GM12878 (cell line): ENCODE measurements at regions not wholly inside any gene's neighbourhood (a gene's known extent, or its start where the extent isn't known, plus 50 kb on each side); places are given as distances from the start of the nearest gene placed in this dataset.

ENCODE experiments used
- ATAC-seq: fragments of 200-7000 bp; cut with Tn5 transposase; 3 replicates; pipeline ENCODE4 v1.9.1; 2020; ENCODE audit warnings: mild to moderate bottlenecking, moderate library complexity
- BruUV-seq: library from RNA; stranded (reverse); fragments of 400-500 nt; replicated peaks from 2 replicates; lab custom pipeline; 2021; lab: Mats Ljungman, UMichigan
- CTCF ChIA-PET: fragments of 300-600 bp; sonication (Branson Sonifier 250); formaldehyde crosslinking; extraction: SDS; loops from one replicate; lab custom pipeline; 2021; ENCODE audit warnings: inconsistent platforms; lab: Yijun Ruan, JAX
- POLR2A ChIA-PET: fragments of 350-600 bp; formaldehyde crosslinking; extraction: SDS; loops from one replicate; lab custom pipeline; 2021; ENCODE audit warnings: inconsistent platforms; lab: Charles Lee
- RAD21 ChIA-PET: fragments of 300-600 bp; sonication (Branson Sonifier 250); formaldehyde crosslinking; loops from one replicate; lab custom pipeline; 2023; ENCODE audit warnings: antibody characterized with exemption; ENCODE audit not compliant: unreplicated experiment; lab: Charles Lee
- SMC1A ChIA-PET: fragments of 300-600 bp; sonication (Branson Sonifier 250); formaldehyde crosslinking; loops from one replicate; lab custom pipeline; 2023; ENCODE audit not compliant: unreplicated experiment, uncharacterized antibody; lab: Charles Lee
- DNase-seq: peaks from one replicate; pipeline ENCODE4 v3.0.0-alpha.2; 2011; ENCODE audit warnings: low read depth, low spot score
- FAIRE-seq: peaks from 3 replicates; lab custom pipeline; 2011; peaks lifted over from hg19 to GRCh38; lab: Jason Lieb, UNC
- H2AFZ ChIP-seq: 2 replicates; pipeline ENCODE4 v1.6.0; 2011; ENCODE audit warnings: low read depth, low read length, control low read depth; ENCODE audit not compliant: control insufficient read depth
- H3K27ac ChIP-seq: 2 replicates; pipeline ENCODE4 v1.5.1; 2011; ENCODE audit warnings: control low read depth; ENCODE audit not compliant: control insufficient read depth, insufficient read depth
- H3K27me3 ChIP-seq, 2 experiments: replicated peaks in 1 of 2; 2 replicates each; pipeline versions ENCODE4 v1.6.0 to v1.6.1; 2011; ENCODE audit warnings: low read length in 1 of 2; ENCODE audit not compliant: control insufficient read depth in 2 of 2, insufficient read depth in 2 of 2
- H3K36me3 ChIP-seq, 2 experiments: 2 replicates each; pipeline ENCODE4 v1.5.1; 2011; ENCODE audit warnings: low read length in 1 of 2; ENCODE audit not compliant: control insufficient read depth in 2 of 2, insufficient read depth in 2 of 2
- H3K4me1 ChIP-seq: 2 replicates; pipeline ENCODE4 v1.6.1; 2011; ENCODE audit warnings: mild to moderate bottlenecking, low read length, moderate library complexity, mixed read lengths; ENCODE audit not compliant: control insufficient read depth, insufficient read depth
- H3K4me2 ChIP-seq: 2 replicates; pipeline ENCODE4 v1.6.0; 2011; ENCODE audit warnings: control low read depth; ENCODE audit not compliant: control insufficient read depth, insufficient read depth
- H3K4me3 ChIP-seq: fragments of 200-600 bp; sonication (generic); 2 replicates; pipeline ENCODE4 v1.5.1; 2016
- H3K79me2 ChIP-seq: 2 replicates; pipeline ENCODE4 v1.6.0; 2011; ENCODE audit warnings: low read length; ENCODE audit not compliant: control insufficient read depth, insufficient read depth
- H3K9ac ChIP-seq: 2 replicates; pipeline ENCODE4 v1.8.0; 2011; ENCODE audit warnings: low read length, control low read depth, mixed read lengths; ENCODE audit not compliant: control insufficient read depth, insufficient read depth
- H3K9me3 ChIP-seq: replicated peaks from 3 replicates; pipeline ENCODE4 v1.5.1; 2011; ENCODE audit warnings: mild to moderate bottlenecking, low read length; ENCODE audit not compliant: control insufficient read depth, insufficient read depth
- H4K20me1 ChIP-seq: 2 replicates; pipeline ENCODE4 v1.6.0; 2011; ENCODE audit not compliant: control insufficient read depth, insufficient read depth
- EP300 ChIP-seq, 2 experiments: fragments of 150-350 bp in 1 of 2; IDR thresholded peaks; 2 replicates each; pipeline ENCODE4 v1.6.1; 2011 to 2012; ENCODE audit warnings: low read depth in 2 of 2, low read length in 2 of 2, borderline replicate concordance in 1 of 2, improper control_type of control experiment in 1 of 2, inconsistent platforms in 1 of 2; ENCODE audit not compliant: control insufficient read depth in 1 of 2
- EZH2 ChIP-seq: IDR thresholded peaks from 2 replicates; pipeline ENCODE4 v1.6.1; 2012; ENCODE audit warnings: low read depth, mild to moderate bottlenecking, control low read depth, inconsistent platforms, low read length, borderline replicate concordance; ENCODE audit not compliant: control insufficient read depth
- FOS ChIP-seq: IDR thresholded peaks from 3 replicates; pipeline ENCODE4 v1.6.1; 2011; ENCODE audit warnings: borderline replicate concordance; ENCODE audit not compliant: insufficient read length; ENCODE audit errors: extremely low read depth
- FOXM1 ChIP-seq: IDR thresholded peaks from 2 replicates; pipeline ENCODE4 v1.6.1; 2012; ENCODE audit warnings: low read depth, mild to moderate bottlenecking, inconsistent platforms, low read length, moderate library complexity
- NR2C2 ChIP-seq: IDR thresholded peaks from 2 replicates; pipeline ENCODE4 v1.6.1; 2011; ENCODE audit warnings: borderline replicate concordance, low read depth; ENCODE audit not compliant: control insufficient read depth, insufficient read length
- WRNIP1 ChIP-seq: IDR thresholded peaks from 2 replicates; pipeline ENCODE4 v1.6.1; 2011; ENCODE audit warnings: low read depth, low read length, improper control_type of control experiment, borderline replicate concordance
- ZNF217 ChIP-seq: fragments of 450-650 bp; IDR thresholded peaks from 2 replicates; pipeline ENCODE4 v1.6.1; 2017; ENCODE audit warnings: antibody characterized with exemption, mild to moderate bottlenecking
- WGBS: methylation state at CpG from one replicate; pipeline ENCODE4 v1.1.6; 2016; ENCODE audit warnings: low lambda C conversion rate; ENCODE audit not compliant: insufficient replicate concordance, insufficient coverage; ENCODE audit errors: missing lambda C conversion rate; 5-methylcytosine and 5-hydroxymethylcytosine counted together
- in situ Hi-C: fragments of 300-500 bp; cut with MboI; formaldehyde crosslinking; loops from 9 replicates; pipeline ENCODE4 v1.14.3; 2018; ENCODE audit warnings: mixed read lengths
- intact Hi-C: fragments of 100-400 bp; cut with micrococcal nuclease; formaldehyde crosslinking; loops from one replicate; pipeline ENCODE4 v1.14.2; 2022; ENCODE audit not compliant: unreplicated experiment
- TF ChIP-seq, protein P1 (sequence below): IDR thresholded peaks from 2 replicates; pipeline ENCODE4 v1.6.1; 2011; ENCODE audit warnings: low read depth, low read length, improper control_type of control experiment, borderline replicate concordance
- TF ChIP-seq, protein P2 (sequence below): fragments of 450-650 bp; IDR thresholded peaks from 2 replicates; pipeline ENCODE4 v1.6.1; 2017; ENCODE audit warnings: mild to moderate bottlenecking, moderate library complexity
- TF ChIP-seq, protein P3 (sequence below): fragments of 450-650 bp; IDR thresholded peaks from 2 replicates; pipeline ENCODE4 v1.6.1; 2016; ENCODE audit warnings: mild to moderate bottlenecking

DNA sequence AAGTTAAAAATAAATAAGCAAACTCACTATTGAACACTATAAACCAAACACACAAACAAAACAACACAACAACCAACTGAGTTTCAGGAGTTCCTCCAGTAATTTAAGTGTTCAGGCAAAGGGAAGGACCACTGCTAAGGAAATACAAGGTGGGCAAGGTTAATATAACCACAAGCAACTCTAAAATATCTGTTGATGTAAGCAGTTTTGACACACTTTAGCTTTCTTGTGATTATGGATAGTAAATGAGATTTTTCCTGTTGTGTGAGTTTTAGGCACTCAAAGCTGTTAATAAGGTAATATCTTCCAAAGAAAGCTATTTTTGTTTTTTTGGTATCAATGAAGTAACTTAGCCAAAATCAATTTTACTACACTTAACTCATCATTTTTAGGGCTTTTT is 839.1 kb upstream of the FOXG1 start:
- Histone ChIP-seq H4K20me1 (no peaks in the 10 kb centered on the region), H2AFZ (no peak overlapping the region), H3K27ac (no peak overlapping the region), H3K9me3 (no peaks in the 10 kb centered on the region; the same call in 2 of the 3 replicates), H3K4me1 (no peaks in the 10 kb centered on the region), H3K27me3 (no peaks in the 10 kb centered on the region), H3K79me2 (no peaks in the 10 kb centered on the region), H3K4me2 (no peak overlapping the region), H3K9ac (no peak overlapping the region), H3K36me3 (no peaks in the 10 kb centered on the region), H3K4me3 (no peak overlapping the region)
- RAD21 ChIA-PET: interaction anchor here (0.7 kb wide), 1 partner anchor 776 kb away, joined by 3 read pairs; no protein-coding TSS in a partner anchor
- in situ Hi-C loops: no loop called here
- DNase-seq (no peak), FAIRE-seq (no peak), ATAC-seq (no peak)
- intact Hi-C loops: no loop called here
- no TSS peak for BruUV-seq
- CTCF ChIA-PET: no interaction called here
- TF ChIP-seq FOS (no peak), WRNIP1 (no peak), EZH2 (no peak)
- TF ChIP-seq, protein P1, sequence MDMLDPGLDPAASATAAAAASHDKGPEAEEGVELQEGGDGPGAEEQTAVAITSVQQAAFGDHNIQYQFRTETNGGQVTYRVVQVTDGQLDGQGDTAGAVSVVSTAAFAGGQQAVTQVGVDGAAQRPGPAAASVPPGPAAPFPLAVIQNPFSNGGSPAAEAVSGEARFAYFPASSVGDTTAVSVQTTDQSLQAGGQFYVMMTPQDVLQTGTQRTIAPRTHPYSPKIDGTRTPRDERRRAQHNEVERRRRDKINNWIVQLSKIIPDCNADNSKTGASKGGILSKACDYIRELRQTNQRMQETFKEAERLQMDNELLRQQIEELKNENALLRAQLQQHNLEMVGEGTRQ: no peak
- POLR2A ChIA-PET: no interaction called here
- SMC1A ChIA-PET: no interaction called here

DNA sequence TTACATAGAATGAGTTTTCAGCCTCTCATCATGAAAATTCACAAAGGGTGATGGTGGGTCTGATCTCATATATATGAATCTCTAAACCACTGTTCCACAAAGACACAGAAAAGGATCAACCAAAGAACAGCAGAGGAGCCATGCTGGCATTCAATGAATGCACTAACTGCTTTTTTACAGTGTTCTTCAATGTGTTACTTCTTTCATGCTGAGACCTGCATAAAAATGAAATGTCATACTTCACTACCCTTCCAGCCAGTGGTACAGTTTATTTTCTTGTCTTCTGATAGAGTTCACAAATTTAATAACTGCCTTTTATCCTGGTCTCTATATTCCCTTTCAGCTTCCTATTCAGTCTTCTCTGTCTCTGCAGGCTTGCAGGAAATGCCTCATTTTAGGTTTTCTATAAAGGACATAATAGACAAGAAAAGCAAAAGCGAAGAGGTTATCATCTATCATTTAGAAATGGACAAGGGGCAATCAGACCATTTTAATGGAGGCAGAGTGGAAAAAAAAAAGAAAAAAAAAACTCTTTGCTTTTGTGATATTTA is 836.7 kb upstream of the FOXG1 start:
- RAD21 ChIA-PET: no interaction called here
- no peak overlapping the region for H3K27ac ChIP-seq
- H4K20me1 ChIP-seq: no peaks in the 10 kb centered on the region
- H3K36me3 ChIP-seq: no peaks in the 10 kb centered on the region
- H3K4me1 ChIP-seq: no peaks in the 10 kb centered on the region
- H3K4me2 ChIP-seq: no peak overlapping the region
- no peaks in the 10 kb centered on the region for H3K79me2 ChIP-seq
- 0% methylated on average over 1 of the region's 1 CpG for WGBS
- H3K4me3 ChIP-seq: no peak overlapping the region
- no peak overlapping the region for H2AFZ ChIP-seq
- ATAC-seq (no peak), DNase-seq (no peak), FAIRE-seq (no peak)
- intact Hi-C loops: no loop called here
- POLR2A ChIA-PET: no interaction called here
- BruUV-seq: no TSS peak
- SMC1A ChIA-PET: no interaction called here
- H3K9ac ChIP-seq: no peak overlapping the region
- H3K9me3 ChIP-seq: no peaks in the 10 kb centered on the region; the same call in 2 of the 3 replicates
- in situ Hi-C loops: no loop called here
- CTCF ChIA-PET: no interaction called here
- H3K27me3 ChIP-seq: no peaks in the 10 kb centered on the region
- TF ChIP-seq FOXM1 (no peak), NR2C2 (no peak), EP300 (IDR thresholded peaks at IDR 0.05; ENCODE audit: borderline replicate concordance in 1 of 2, control insufficient read depth in 1 of 2, low read depth in 2 of 2, low read length in 2 of 2) (no peak), ZNF217 (no peak)
- TF ChIP-seq, protein P2, sequence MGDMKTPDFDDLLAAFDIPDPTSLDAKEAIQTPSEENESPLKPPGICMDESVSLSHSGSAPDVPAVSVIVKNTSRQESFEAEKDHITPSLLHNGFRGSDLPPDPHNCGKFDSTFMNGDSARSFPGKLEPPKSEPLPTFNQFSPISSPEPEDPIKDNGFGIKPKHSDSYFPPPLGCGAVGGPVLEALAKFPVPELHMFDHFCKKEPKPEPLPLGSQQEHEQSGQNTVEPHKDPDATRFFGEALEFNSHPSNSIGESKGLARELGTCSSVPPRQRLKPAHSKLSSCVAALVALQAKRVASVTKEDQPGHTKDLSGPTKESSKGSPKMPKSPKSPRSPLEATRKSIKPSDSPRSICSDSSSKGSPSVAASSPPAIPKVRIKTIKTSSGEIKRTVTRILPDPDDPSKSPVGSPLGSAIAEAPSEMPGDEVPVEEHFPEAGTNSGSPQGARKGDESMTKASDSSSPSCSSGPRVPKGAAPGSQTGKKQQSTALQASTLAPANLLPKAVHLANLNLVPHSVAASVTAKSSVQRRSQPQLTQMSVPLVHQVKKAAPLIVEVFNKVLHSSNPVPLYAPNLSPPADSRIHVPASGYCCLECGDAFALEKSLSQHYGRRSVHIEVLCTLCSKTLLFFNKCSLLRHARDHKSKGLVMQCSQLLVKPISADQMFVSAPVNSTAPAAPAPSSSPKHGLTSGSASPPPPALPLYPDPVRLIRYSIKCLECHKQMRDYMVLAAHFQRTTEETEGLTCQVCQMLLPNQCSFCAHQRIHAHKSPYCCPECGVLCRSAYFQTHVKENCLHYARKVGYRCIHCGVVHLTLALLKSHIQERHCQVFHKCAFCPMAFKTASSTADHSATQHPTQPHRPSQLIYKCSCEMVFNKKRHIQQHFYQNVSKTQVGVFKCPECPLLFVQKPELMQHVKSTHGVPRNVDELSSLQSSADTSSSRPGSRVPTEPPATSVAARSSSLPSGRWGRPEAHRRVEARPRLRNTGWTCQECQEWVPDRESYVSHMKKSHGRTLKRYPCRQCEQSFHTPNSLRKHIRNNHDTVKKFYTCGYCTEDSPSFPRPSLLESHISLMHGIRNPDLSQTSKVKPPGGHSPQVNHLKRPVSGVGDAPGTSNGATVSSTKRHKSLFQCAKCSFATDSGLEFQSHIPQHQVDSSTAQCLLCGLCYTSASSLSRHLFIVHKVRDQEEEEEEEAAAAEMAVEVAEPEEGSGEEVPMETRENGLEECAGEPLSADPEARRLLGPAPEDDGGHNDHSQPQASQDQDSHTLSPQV: no peak
- TF ChIP-seq, protein P3, sequence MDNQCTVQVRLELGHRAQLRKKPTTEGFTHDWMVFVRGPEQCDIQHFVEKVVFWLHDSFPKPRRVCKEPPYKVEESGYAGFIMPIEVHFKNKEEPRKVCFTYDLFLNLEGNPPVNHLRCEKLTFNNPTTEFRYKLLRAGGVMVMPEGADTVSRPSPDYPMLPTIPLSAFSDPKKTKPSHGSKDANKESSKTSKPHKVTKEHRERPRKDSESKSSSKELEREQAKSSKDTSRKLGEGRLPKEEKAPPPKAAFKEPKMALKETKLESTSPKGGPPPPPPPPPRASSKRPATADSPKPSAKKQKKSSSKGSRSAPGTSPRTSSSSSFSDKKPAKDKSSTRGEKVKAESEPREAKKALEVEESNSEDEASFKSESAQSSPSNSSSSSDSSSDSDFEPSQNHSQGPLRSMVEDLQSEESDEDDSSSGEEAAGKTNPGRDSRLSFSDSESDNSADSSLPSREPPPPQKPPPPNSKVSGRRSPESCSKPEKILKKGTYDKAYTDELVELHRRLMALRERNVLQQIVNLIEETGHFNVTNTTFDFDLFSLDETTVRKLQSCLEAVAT: no peak
